ENCODE measurements at regions not wholly inside any gene's neighbourhood (a gene's known extent, or its start where the extent isn't known, plus 50 kb on each side); places are given as distances from the start of the nearest gene placed in this dataset.
A peak's percentile ranks its signal among the peaks of the same experiment; 100 is the strongest.

DNA sequence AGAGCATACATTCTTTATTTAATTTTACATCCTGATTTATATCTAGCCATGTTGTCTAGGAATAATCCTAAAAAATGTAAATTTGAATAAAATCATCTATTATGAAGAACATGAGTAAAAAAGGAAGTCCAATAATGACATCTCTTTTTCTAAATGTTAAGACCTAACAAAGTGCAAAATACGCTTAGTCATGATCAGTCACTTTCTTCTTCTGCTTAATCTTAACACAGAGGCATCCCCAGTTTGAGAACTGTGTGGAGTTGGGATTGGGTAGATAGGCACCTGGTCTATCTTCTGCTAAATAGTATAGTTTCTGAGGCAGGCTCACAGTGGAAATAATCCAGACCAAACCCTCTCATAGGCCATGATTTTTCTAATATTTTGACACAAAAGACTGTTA, 311.7 kb upstream of the LRRC7 start:
- DNase-seq (ENCODE audit: low read depth) = no peak
- no peak overlapping the region for H3K4me3 ChIP-seq (ENCODE audit: low read depth, low read length)
- TF ChIP-seq, protein P1, sequence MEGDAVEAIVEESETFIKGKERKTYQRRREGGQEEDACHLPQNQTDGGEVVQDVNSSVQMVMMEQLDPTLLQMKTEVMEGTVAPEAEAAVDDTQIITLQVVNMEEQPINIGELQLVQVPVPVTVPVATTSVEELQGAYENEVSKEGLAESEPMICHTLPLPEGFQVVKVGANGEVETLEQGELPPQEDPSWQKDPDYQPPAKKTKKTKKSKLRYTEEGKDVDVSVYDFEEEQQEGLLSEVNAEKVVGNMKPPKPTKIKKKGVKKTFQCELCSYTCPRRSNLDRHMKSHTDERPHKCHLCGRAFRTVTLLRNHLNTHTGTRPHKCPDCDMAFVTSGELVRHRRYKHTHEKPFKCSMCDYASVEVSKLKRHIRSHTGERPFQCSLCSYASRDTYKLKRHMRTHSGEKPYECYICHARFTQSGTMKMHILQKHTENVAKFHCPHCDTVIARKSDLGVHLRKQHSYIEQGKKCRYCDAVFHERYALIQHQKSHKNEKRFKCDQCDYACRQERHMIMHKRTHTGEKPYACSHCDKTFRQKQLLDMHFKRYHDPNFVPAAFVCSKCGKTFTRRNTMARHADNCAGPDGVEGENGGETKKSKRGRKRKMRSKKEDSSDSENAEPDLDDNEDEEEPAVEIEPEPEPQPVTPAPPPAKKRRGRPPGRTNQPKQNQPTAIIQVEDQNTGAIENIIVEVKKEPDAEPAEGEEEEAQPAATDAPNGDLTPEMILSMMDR (conservative IDR thresholded peaks at IDR 0.05; ENCODE audit: low read depth, low read length) = no peak

DNA sequence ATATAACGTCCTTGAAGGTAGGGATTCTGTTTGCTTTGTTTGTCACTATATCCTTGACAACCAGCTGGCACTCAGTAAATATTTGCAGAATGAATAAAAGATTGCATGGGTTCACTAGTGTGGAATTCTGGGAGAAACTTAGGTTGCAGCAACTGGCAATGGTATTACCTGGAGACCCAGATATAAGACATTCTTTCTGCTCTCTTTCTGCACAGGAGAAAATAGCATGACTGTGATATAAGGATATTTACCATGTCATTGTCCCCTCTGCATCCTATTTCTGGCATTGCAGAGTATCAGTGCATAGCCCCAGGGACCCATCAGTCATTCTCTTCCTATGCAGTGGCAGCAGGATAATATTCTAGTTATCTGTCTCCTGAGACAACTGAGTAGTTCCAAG, 308.9 kb upstream of the LRRC7 start:
- no peak overlapping the region for H3K4me3 ChIP-seq (ENCODE audit: low read depth, low read length)
- no peak for DNase-seq (ENCODE audit: low read depth)
- TF ChIP-seq, protein P1 (conservative IDR thresholded peaks at IDR 0.05; ENCODE audit: low read depth, low read length) = no peak

DNA sequence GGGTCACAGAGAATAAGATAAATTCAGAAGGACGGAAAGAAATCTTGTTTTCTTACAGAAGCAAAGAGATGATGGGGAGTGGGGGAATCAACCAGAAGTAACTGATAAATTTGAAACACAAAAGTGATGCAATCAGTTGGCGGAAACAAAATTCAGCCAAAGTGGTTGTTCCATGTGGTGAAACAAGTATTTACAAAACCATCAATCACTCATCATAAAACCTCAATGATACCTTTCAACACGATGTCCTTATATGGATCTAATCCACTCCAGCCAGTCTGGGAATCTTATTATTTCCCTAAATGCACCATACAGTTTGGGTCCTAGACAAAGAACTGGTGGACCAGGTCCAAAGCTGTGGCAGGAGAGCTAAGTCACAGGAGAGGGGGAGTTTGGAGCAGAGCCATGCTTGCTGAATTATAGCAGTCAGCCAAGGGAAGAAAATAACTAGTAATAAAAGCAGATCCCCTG, 303.8 kb upstream of the LRRC7 start:
- TF ChIP-seq, protein P1 (conservative IDR thresholded peaks at IDR 0.05; ENCODE audit: low read depth, low read length) = no peak
- H3K4me3 ChIP-seq (ENCODE audit: low read depth, low read length) = no peak overlapping the region
- DNase-seq (ENCODE audit: low read depth) = no peak

DNA sequence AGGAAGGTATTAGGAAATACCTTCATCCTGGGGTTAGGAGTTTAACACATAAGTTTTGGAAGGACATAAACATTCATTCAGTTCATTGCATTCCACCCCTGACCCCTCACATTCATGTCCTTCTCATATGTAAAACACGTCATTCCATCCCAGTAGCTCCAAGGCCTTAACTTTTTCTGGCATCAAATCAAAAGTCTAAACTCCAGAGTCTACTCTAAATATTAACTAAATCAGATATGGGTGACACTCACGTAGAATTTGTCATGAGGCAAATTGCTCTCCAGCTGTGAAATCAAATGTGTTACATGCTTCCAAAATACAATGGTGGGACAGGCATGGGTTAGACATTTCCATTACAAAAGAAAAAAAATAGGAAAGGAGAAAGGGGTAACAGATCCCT, 298.2 kb upstream of the LRRC7 start:
- TF ChIP-seq, protein P1 (conservative IDR thresholded peaks at IDR 0.05; ENCODE audit: low read depth, low read length) = no peak
- DNase-seq (ENCODE audit: low read depth) = peak; percentile 25
- H3K4me3 ChIP-seq (ENCODE audit: low read depth, low read length) = no peak overlapping the region

DNA sequence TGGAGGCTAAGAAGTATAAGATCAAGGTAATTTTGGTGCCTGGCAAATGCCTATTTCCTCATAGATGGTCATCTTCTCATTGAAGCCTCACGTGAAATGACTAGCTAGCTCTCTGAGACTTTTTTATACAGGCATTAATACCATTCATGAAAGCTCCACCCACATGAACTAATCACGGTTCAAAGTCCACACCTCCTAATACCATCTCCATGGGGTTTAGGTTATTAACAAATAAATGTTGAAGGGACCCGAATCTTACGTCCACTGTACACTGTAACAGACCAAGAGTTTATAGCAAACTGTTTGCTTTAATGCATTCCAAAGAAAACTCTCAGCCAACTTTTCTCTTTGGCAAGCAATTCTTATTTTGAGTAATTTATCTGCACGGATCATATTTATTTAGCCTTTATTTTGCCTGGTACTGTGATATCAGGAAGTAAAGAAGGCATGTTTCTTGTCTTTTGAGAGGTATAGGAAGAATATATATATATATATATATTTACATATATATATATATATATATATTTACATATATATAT, 296.1 kb upstream of the LRRC7 start:
- no peak overlapping the region for H3K4me3 ChIP-seq (ENCODE audit: low read depth, low read length)
- DNase-seq (ENCODE audit: low read depth) = no peak
- TF ChIP-seq, protein P1 (conservative IDR thresholded peaks at IDR 0.05; ENCODE audit: low read depth, low read length) = no peak

DNA sequence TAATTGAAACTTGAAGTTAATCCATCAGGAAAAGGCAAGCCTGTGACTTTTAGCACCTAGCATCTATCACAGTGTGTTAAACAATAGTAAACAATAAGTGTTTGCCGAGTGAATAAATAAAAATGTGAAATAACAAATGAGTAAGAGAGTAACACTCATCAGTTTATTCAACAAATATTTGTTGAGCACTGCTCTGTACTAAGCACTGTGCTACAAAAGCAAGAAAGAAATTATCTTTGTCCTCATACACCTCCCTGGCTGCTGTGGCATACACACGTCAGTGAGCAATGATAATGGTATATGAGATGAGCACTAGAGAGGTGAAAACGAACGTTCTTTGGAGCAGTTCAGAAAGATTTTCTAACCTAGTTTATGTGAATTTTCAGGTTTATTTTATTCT, 295.0 kb upstream of the LRRC7 start:
- DNase-seq (ENCODE audit: low read depth) = no peak
- H3K4me3 ChIP-seq (ENCODE audit: low read depth, low read length) = no peak overlapping the region
- TF ChIP-seq, protein P1 (conservative IDR thresholded peaks at IDR 0.05; ENCODE audit: low read depth, low read length) = no peak

DNA sequence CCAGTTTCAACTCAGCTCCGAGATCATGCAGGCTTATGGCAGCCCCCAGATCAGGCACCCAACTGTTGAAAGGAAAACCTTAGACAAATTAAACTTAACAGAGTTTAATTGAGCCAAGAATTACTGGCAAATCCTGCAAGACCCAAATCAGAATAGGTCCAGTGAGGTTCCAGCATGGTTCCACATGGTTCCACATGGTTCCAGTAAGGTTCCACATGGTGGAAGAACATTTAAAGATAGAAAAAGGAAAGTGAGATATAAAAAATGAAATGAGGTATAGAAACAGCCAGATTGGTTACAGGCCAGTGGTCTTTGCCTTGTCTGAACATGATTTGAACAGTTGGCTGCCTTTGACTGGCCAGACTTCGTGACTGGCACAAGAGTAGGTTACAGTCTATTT, 288.8 kb upstream of the LRRC7 start:
- no peak overlapping the region for H3K4me3 ChIP-seq (ENCODE audit: low read depth, low read length)
- no peak for DNase-seq (ENCODE audit: low read depth)
- TF ChIP-seq, protein P1 (conservative IDR thresholded peaks at IDR 0.05; ENCODE audit: low read depth, low read length) = no peak
